Stimulated activated memory B cell treated with anti-CD40 and anti-IgM and Interleukin-4, amounts not matched to agents 10 μg/mL and 1 μg/mL and 100 μg/mL, for 72 hours (primary cell): ENCODE measurements at regions not wholly inside any gene's neighbourhood (a gene's known extent, or its start where the extent isn't known, plus 50 kb on each side); places are given as distances from the start of the nearest gene placed in this dataset.
A peak's percentile ranks its signal among the peaks of the same experiment; 100 is the strongest.

ENCODE experiments used
- ATAC-seq: fragments of 150-1000 bp; cut with Tn5 transposase; 2 replicates; pipeline ENCODE4 v1.10.0; 2021
- H3K27ac Mint-ChIP-seq: one replicate; pipeline ENCODE4 v1.8.0; 2022; ENCODE audit warnings: mild to moderate bottlenecking, mixed read lengths
- H3K27me3 Mint-ChIP-seq: one replicate; pipeline ENCODE4 v1.8.0; 2022; ENCODE audit warnings: mixed read lengths
- H3K36me3 Mint-ChIP-seq: one replicate; pipeline ENCODE4 v1.8.0; 2022; ENCODE audit warnings: mixed read lengths
- H3K4me1 Mint-ChIP-seq: one replicate; pipeline ENCODE4 v1.8.0; 2022; ENCODE audit warnings: mixed read lengths
- H3K4me3 Mint-ChIP-seq: one replicate; pipeline ENCODE4 v1.8.0; 2022; ENCODE audit warnings: mild to moderate bottlenecking, moderate library complexity, mixed read lengths
- H3K9me3 Mint-ChIP-seq: one replicate; pipeline ENCODE4 v1.8.0; 2022; ENCODE audit warnings: mixed read lengths

GRCh38 chr4:80145739-80146138, 51.6 kb upstream of the PRDM8 start:
- Mint-ChIP-seq H3K9me3 (no peaks in the 10 kb centered on the region), H3K36me3 (no peaks in the 10 kb centered on the region), H3K27me3 (no peaks in the 10 kb centered on the region), H3K4me3 (no peak overlapping the region), H3K4me1 (peaks cover 14% of the 10 kb centered on the region), H3K27ac (no peak overlapping the region)
- ATAC-seq, result no peak

- no peaks in the 10 kb centered on the region for H3K9me3 Mint-ChIP-seq
- no peaks in the 10 kb centered on the region for H3K36me3 Mint-ChIP-seq
- no peak overlapping the region for H3K4me3 Mint-ChIP-seq
- H3K4me1 Mint-ChIP-seq, result peaks cover 18% of the 10 kb centered on the region
- H3K27ac Mint-ChIP-seq, result no peak overlapping the region
- ATAC-seq, result no peak
- H3K27me3 Mint-ChIP-seq, result no peaks in the 10 kb centered on the region
Observed at GRCh38 chr4:80144676-80145470, 52.4 kb upstream of the PRDM8 start.

GRCh38 chr4:80143307-80143679, 54.0 kb upstream of the PRDM8 start:
- ATAC-seq, result no peak
- Mint-ChIP-seq H3K4me3 (no peak overlapping the region), H3K27ac (no peak overlapping the region), H3K4me1 (peaks cover 34% of the 10 kb centered on the region), H3K9me3 (no peaks in the 10 kb centered on the region), H3K36me3 (no peaks in the 10 kb centered on the region), H3K27me3 (no peaks in the 10 kb centered on the region)

- no peak for ATAC-seq
- no peaks in the 10 kb centered on the region for H3K9me3 Mint-ChIP-seq
- H3K27me3 Mint-ChIP-seq, result no peaks in the 10 kb centered on the region
Observed at GRCh38 chr4:80142394-80143306, 54.7 kb upstream of the PRDM8 start.

GRCh38 chr4:80141543-80141942, 55.8 kb upstream of the PRDM8 start:
- H3K4me1 Mint-ChIP-seq, result peaks cover 34% of the 10 kb centered on the region
- H3K4me3 Mint-ChIP-seq, result no peak overlapping the region
- no peaks in the 10 kb centered on the region for H3K27me3 Mint-ChIP-seq
- no peak for ATAC-seq
- H3K27ac Mint-ChIP-seq, result no peak overlapping the region
- no peaks in the 10 kb centered on the region for H3K9me3 Mint-ChIP-seq
- H3K36me3 Mint-ChIP-seq, result no peaks in the 10 kb centered on the region

More at GRCh38 chr4:80142394-80143306, 54.7 kb upstream of the PRDM8 start:
- Mint-ChIP-seq H3K4me3 (no peak overlapping the region), H3K36me3 (no peaks in the 10 kb centered on the region), H3K27ac (peak overlapping the region; percentile 48), H3K4me1 (peaks cover 34% of the 10 kb centered on the region)

GRCh38 chr4:80140194-80140593, 57.1 kb upstream of the PRDM8 start:
- H3K9me3 Mint-ChIP-seq, result no peaks in the 10 kb centered on the region
- H3K4me3 Mint-ChIP-seq, result no peak overlapping the region
- H3K36me3 Mint-ChIP-seq, result no peaks in the 10 kb centered on the region
- H3K4me1 Mint-ChIP-seq, result peaks cover 34% of the 10 kb centered on the region
- no peak for ATAC-seq
- no peaks in the 10 kb centered on the region for H3K27me3 Mint-ChIP-seq
- no peak overlapping the region for H3K27ac Mint-ChIP-seq

- Mint-ChIP-seq H3K4me1 (peaks cover 34% of the 10 kb centered on the region), H3K4me3 (no peak overlapping the region), H3K27ac (peak overlapping the region; percentile 17), H3K9me3 (no peaks in the 10 kb centered on the region), H3K27me3 (no peaks in the 10 kb centered on the region), H3K36me3 (no peaks in the 10 kb centered on the region)
- no peak for ATAC-seq
Observed at GRCh38 chr4:80139671-80140070, 57.6 kb upstream of the PRDM8 start.

GRCh38 chr4:80138551-80139538, 58.5 kb upstream of the PRDM8 start:
- H3K36me3 Mint-ChIP-seq, result no peaks in the 10 kb centered on the region
- peaks cover 34% of the 10 kb centered on the region for H3K4me1 Mint-ChIP-seq
- H3K9me3 Mint-ChIP-seq, result no peaks in the 10 kb centered on the region
- no peak overlapping the region for H3K4me3 Mint-ChIP-seq
- H3K27ac Mint-ChIP-seq, result peak overlapping the region; percentile 17
- peak; percentile 86 for ATAC-seq
- no peaks in the 10 kb centered on the region for H3K27me3 Mint-ChIP-seq

GRCh38 chr4:80137631-80138030, 59.7 kb upstream of the PRDM8 start:
- no peak for ATAC-seq
- peaks cover 30% of the 10 kb centered on the region for H3K4me1 Mint-ChIP-seq
- no peak overlapping the region for H3K4me3 Mint-ChIP-seq
- no peaks in the 10 kb centered on the region for H3K36me3 Mint-ChIP-seq
- no peaks in the 10 kb centered on the region for H3K9me3 Mint-ChIP-seq
- H3K27ac Mint-ChIP-seq, result no peak overlapping the region
- H3K27me3 Mint-ChIP-seq, result no peaks in the 10 kb centered on the region

GRCh38 chr4:80136270-80136669, 61.0 kb upstream of the PRDM8 start:
- H3K27ac Mint-ChIP-seq, result no peak overlapping the region
- no peak overlapping the region for H3K4me3 Mint-ChIP-seq
- no peaks in the 10 kb centered on the region for H3K36me3 Mint-ChIP-seq
- H3K27me3 Mint-ChIP-seq, result no peaks in the 10 kb centered on the region
- ATAC-seq, result no peak
- no peaks in the 10 kb centered on the region for H3K9me3 Mint-ChIP-seq
- peaks cover 21% of the 10 kb centered on the region for H3K4me1 Mint-ChIP-seq

GRCh38 chr4:80135702-80136058, 61.6 kb upstream of the PRDM8 start:
- no peaks in the 10 kb centered on the region for H3K36me3 Mint-ChIP-seq
- peaks cover 21% of the 10 kb centered on the region for H3K4me1 Mint-ChIP-seq
- H3K9me3 Mint-ChIP-seq, result no peaks in the 10 kb centered on the region
- H3K27ac Mint-ChIP-seq, result peak overlapping the region; percentile 23
- ATAC-seq, result no peak
- H3K27me3 Mint-ChIP-seq, result no peaks in the 10 kb centered on the region
- H3K4me3 Mint-ChIP-seq, result no peak overlapping the region

- no peaks in the 10 kb centered on the region for H3K36me3 Mint-ChIP-seq
- H3K27me3 Mint-ChIP-seq, result no peaks in the 10 kb centered on the region
- no peaks in the 10 kb centered on the region for H3K9me3 Mint-ChIP-seq
- H3K4me1 Mint-ChIP-seq, result peaks cover 19% of the 10 kb centered on the region
- no peak overlapping the region for H3K4me3 Mint-ChIP-seq
- ATAC-seq, result no peak
- H3K27ac Mint-ChIP-seq, result peak overlapping the region; percentile 23
Observed at GRCh38 chr4:80134936-80135701, 62.1 kb upstream of the ANTXR2 start.

GRCh38 chr4:80133240-80133783, 60.3 kb upstream of the ANTXR2 start:
- ATAC-seq, result no peak
- Mint-ChIP-seq H3K27me3 (no peaks in the 10 kb centered on the region), H3K9me3 (no peaks in the 10 kb centered on the region), H3K27ac (no peak overlapping the region), H3K36me3 (no peaks in the 10 kb centered on the region), H3K4me3 (no peak overlapping the region), H3K4me1 (peaks cover under 1% of the 10 kb centered on the region)

- no peaks in the 10 kb centered on the region for H3K9me3 Mint-ChIP-seq
- no peak for ATAC-seq
- no peaks in the 10 kb centered on the region for H3K27me3 Mint-ChIP-seq
- H3K36me3 Mint-ChIP-seq, result no peaks in the 10 kb centered on the region
- no peak overlapping the region for H3K27ac Mint-ChIP-seq
- peaks cover 32% of the 10 kb centered on the region for H3K4me1 Mint-ChIP-seq
- H3K4me3 Mint-ChIP-seq, result no peak overlapping the region
Observed at GRCh38 chr4:80129785-80130184, 56.8 kb upstream of the ANTXR2 start.
